ENCODE measurements at regions not wholly inside any gene's neighbourhood (a gene's known extent, or its start where the extent isn't known, plus 50 kb on each side); places are given as distances from the start of the nearest gene placed in this dataset.

DNA sequence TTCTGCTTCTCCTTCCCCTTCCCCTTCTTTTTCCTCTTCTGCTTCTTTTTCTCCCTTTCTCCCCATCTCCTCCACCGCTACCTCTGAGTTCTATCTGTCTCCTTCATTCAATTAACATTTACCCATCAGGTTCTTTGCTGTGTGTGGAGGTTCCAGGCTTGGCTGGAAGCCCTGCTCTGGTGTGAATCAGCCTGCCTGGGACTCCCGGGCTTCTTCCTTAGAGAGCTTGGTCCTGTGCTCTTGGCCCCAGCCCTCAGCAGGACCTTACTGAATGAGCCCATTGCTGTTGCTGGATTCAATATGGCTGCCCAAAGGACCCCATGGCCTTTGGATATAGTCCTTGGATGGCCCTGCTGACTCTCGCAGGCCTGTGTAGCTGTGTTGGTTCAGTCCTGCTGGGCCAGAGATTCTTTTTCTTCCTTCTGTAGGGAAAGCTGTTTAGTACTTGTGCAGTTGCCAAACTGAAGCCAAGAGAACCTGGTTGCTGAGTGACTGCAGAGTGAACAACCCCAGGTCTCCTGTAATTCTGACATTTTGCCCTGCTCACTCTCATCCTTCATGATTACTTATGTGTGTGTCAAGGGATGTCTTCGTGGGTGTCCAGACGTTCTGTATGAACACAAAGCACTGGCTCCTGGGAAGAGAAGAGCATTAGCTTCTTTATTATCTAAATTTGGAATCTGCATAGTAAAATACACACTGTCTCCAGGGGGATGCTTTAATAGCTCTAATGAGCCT is 81.0 kb upstream of the ZBED5 start:
- no peak overlapping the region for H3K4me3 ChIP-seq (ENCODE audit: low read length in 3 of 3)
- H3K36me3 ChIP-seq (ENCODE audit: control insufficient read depth in 3 of 3, insufficient read depth in 3 of 3, low read length in 3 of 3): no peaks in the 10 kb centered on the region
- no peak overlapping the region for H3K9ac ChIP-seq (ENCODE audit: low read depth in 1 of 3, low read length in 3 of 3)
- H3K27me3 ChIP-seq (ENCODE audit: control insufficient read depth in 3 of 3, insufficient read depth in 3 of 3, low read length in 3 of 3): no peaks in the 10 kb centered on the region
- H3K4me1 ChIP-seq (ENCODE audit: control insufficient read depth in 3 of 3, insufficient read depth in 3 of 3, low read length in 3 of 3): peaks cover 4 to 9% (median 8%) of the 10 kb centered on the region in 3 donors
- H3K27ac ChIP-seq (ENCODE audit: low read depth, low read length): no peak overlapping the region
- no peaks in the 10 kb centered on the region for H3K9me3 ChIP-seq (ENCODE audit: control insufficient read depth in 3 of 3, low read length in 3 of 3)

DNA sequence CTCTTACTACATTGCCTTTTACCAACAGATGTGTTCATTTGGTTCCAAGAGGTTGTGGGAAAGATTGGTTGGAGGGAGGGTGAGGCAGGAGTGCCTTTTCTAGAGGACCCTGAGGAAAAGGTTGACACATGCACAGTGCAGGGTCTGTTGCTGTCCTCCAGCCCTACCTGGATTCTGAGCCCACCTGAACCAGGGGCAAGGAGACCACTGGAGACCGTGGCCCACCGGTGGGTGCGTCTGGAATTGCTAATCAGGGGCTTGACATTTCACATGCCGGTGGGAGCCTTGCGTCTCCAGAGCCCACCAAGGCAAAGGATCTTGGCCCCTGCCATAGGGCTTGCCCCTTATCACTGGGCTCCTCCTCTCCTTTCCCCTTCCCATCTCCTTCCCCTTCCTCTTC is 80.4 kb upstream of the ZBED5 start:
- Histone ChIP-seq H3K9ac (ENCODE audit: low read depth in 1 of 3, low read length in 3 of 3) (no peak overlapping the region), H3K4me3 (ENCODE audit: low read length in 3 of 3) (no peak overlapping the region), H3K27me3 (ENCODE audit: control insufficient read depth in 3 of 3, insufficient read depth in 3 of 3, low read length in 3 of 3) (no peaks in the 10 kb centered on the region), H3K36me3 (ENCODE audit: control insufficient read depth in 3 of 3, insufficient read depth in 3 of 3, low read length in 3 of 3) (no peaks in the 10 kb centered on the region), H3K4me1 (ENCODE audit: control insufficient read depth in 3 of 3, insufficient read depth in 3 of 3, low read length in 3 of 3) (peaks cover 6 to 10% (median 9%) of the 10 kb centered on the region in 3 donors), H3K27ac (ENCODE audit: low read depth, low read length) (no peak overlapping the region), H3K9me3 (ENCODE audit: control insufficient read depth in 3 of 3, low read length in 3 of 3) (no peaks in the 10 kb centered on the region)

DNA sequence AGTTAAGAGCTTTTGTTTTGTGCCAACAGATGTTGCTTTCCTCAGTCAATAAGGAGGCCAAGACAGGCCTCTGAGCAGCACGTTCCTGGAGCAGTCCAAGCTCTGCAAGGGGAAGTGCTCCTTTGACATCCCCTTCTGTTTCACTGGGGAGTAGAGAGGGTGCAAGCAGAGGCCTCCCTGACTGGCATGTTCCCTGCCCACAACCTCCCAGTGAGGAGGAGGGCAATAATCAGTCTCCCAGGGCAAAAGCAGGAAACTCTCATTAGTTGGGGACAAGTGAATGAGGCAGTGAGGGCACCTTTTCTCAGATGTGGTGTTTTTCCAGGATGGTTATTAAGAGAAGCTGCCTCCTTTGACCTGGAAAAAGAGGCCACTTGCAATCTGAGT is 79.5 kb upstream of the ZBED5 start:
- H3K4me1 ChIP-seq (ENCODE audit: control insufficient read depth in 3 of 3, insufficient read depth in 3 of 3, low read length in 3 of 3): peaks cover 6 to 10% (median 9%) of the 10 kb centered on the region in 3 donors

DNA sequence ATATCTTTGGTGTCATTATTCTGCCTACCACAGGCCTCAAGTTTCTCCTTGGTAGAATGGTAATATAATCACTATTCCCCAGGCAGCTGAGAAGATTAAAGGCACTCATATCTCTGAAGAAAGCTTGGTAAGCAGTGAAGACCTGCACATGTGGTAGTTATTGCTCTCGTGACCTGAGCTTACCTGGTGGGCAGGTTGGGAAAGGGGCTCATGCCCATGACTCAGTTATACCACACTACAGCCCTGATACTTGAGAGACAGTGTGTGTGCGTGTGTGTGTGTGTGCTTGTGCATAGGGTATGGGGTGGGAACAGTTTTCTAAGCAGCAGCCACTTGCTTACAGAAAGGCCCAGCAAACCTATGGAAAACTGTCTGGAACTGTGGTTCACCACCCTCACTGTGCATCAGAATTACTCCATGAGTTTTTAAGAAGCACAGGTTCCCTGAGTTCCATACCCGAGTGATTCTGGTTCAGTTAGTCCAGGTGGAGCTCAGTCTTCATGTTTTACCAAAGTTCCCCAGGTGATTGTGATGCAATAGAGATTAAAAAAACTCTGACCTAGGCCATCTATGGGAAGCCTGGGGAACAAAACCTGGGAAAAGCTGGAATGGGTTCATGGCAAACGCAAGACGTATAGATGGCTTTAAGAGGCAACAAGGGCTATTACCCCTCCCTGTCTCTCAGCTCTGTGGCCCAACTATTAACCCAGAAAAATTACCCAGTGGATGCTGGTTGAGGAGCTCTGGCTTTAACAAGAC is 79.0 kb upstream of the ZBED5 start:
- Histone ChIP-seq H3K9me3 (ENCODE audit: control insufficient read depth in 3 of 3, low read length in 3 of 3) (no peaks in the 10 kb centered on the region), H3K4me3 (ENCODE audit: low read length in 3 of 3) (no peak overlapping the region), H3K27me3 (ENCODE audit: control insufficient read depth in 3 of 3, insufficient read depth in 3 of 3, low read length in 3 of 3) (no peaks in the 10 kb centered on the region), H3K27ac (ENCODE audit: low read depth, low read length) (no peak overlapping the region), H3K4me1 (ENCODE audit: control insufficient read depth in 3 of 3, insufficient read depth in 3 of 3, low read length in 3 of 3) (peaks cover 6 to 13% (median 10%) of the 10 kb centered on the region in 3 donors), H3K36me3 (ENCODE audit: control insufficient read depth in 3 of 3, insufficient read depth in 3 of 3, low read length in 3 of 3) (no peaks in the 10 kb centered on the region), H3K9ac (ENCODE audit: low read depth in 1 of 3, low read length in 3 of 3) (no peak overlapping the region)

More for the DNA sequence above, 79.5 kb upstream of the ZBED5 start:
- Histone ChIP-seq H3K9ac (ENCODE audit: low read depth in 1 of 3, low read length in 3 of 3) (no peak overlapping the region), H3K4me3 (ENCODE audit: low read length in 3 of 3) (no peak overlapping the region), H3K36me3 (ENCODE audit: control insufficient read depth in 3 of 3, insufficient read depth in 3 of 3, low read length in 3 of 3) (no peaks in the 10 kb centered on the region), H3K9me3 (ENCODE audit: control insufficient read depth in 3 of 3, low read length in 3 of 3) (no peaks in the 10 kb centered on the region), H3K27me3 (ENCODE audit: control insufficient read depth in 3 of 3, insufficient read depth in 3 of 3, low read length in 3 of 3) (no peaks in the 10 kb centered on the region), H3K27ac (ENCODE audit: low read depth, low read length) (no peak overlapping the region)

DNA sequence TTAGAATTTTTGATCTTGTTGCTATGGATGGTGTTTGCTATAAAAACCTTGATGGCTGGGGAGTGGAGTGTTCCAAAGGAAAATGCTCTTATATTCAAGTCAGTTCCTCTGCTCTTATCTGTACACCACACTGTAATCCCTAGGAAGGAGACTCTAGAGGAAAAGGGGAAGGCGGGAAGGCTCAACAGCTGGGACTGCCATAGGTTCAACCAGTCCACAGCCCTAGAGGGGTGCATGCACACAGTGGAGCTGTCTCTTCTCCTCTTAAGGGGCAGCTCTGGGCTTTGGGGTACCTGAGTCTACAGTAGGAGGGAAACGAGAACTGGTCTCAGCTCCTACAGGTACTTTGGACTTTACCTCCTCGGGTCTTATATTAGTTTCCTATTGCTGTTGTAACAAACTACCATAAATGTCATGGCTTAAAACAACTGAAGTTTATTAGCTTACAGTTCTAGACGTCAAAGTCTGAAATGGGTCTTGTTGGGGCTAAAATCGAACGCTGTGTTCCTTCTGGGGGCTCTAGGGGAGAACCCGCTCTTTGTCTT is 77.2 kb upstream of the ZBED5 start:
- Histone ChIP-seq H3K9me3 (ENCODE audit: control insufficient read depth in 3 of 3, low read length in 3 of 3) (no peaks in the 10 kb centered on the region), H3K27ac (ENCODE audit: low read depth, low read length) (no peak overlapping the region), H3K9ac (ENCODE audit: low read depth in 1 of 3, low read length in 3 of 3) (no peak overlapping the region), H3K4me3 (ENCODE audit: low read length in 3 of 3) (no peak overlapping the region), H3K36me3 (ENCODE audit: control insufficient read depth in 3 of 3, insufficient read depth in 3 of 3, low read length in 3 of 3) (no peaks in the 10 kb centered on the region), H3K4me1 (ENCODE audit: control insufficient read depth in 3 of 3, insufficient read depth in 3 of 3, low read length in 3 of 3) (peaks cover 10 to 13% (median 12%) of the 10 kb centered on the region in 3 donors), H3K27me3 (ENCODE audit: control insufficient read depth in 3 of 3, insufficient read depth in 3 of 3, low read length in 3 of 3) (no peaks in the 10 kb centered on the region)

DNA sequence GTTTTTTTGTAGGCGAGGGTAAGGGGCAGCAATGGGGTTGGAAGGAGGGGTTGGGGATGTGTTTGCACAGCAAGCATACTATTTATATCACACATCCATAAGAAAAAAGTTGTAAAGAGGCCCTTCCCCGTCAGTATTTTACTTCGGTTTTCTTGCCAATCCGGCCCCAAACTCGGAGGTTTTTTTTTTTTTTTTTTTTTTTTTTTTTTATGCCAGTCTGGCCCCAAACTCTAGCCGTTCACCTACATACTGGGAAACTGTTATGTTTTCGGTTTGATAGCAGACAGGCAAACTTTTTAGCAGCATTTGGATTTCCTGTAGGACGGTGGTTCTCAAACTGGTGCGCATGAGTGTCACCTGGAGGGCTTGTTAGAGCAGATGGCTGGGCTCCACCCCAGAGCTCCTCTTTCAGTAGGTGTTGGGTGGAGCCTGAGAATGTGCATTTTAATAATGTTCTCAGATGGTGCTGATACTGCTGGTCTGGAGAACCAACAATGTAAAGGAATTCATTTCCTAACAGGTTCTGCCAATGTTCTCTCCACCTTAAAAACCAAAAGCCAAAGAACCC is 76.5 kb upstream of the ZBED5 start:
- H3K9me3 ChIP-seq (ENCODE audit: control insufficient read depth in 3 of 3, low read length in 3 of 3): no peaks in the 10 kb centered on the region
- peak overlapping the region; percentile 57 to 72 (median 60) for H3K9ac ChIP-seq (ENCODE audit: low read depth in 1 of 3, low read length in 3 of 3)
- H3K27ac ChIP-seq (ENCODE audit: low read depth, low read length): peak overlapping the region; percentile 60
- no peaks in the 10 kb centered on the region for H3K27me3 ChIP-seq (ENCODE audit: control insufficient read depth in 3 of 3, insufficient read depth in 3 of 3, low read length in 3 of 3)
- peak overlapping the region; percentile 70 to 73 (median 70) for H3K4me3 ChIP-seq (ENCODE audit: low read length in 3 of 3)
- H3K4me1 ChIP-seq (ENCODE audit: control insufficient read depth in 3 of 3, insufficient read depth in 3 of 3, low read length in 3 of 3): peaks cover 10 to 13% (median 12%) of the 10 kb centered on the region in 3 donors
- H3K36me3 ChIP-seq (ENCODE audit: control insufficient read depth in 3 of 3, insufficient read depth in 3 of 3, low read length in 3 of 3): no peaks in the 10 kb centered on the region

DNA sequence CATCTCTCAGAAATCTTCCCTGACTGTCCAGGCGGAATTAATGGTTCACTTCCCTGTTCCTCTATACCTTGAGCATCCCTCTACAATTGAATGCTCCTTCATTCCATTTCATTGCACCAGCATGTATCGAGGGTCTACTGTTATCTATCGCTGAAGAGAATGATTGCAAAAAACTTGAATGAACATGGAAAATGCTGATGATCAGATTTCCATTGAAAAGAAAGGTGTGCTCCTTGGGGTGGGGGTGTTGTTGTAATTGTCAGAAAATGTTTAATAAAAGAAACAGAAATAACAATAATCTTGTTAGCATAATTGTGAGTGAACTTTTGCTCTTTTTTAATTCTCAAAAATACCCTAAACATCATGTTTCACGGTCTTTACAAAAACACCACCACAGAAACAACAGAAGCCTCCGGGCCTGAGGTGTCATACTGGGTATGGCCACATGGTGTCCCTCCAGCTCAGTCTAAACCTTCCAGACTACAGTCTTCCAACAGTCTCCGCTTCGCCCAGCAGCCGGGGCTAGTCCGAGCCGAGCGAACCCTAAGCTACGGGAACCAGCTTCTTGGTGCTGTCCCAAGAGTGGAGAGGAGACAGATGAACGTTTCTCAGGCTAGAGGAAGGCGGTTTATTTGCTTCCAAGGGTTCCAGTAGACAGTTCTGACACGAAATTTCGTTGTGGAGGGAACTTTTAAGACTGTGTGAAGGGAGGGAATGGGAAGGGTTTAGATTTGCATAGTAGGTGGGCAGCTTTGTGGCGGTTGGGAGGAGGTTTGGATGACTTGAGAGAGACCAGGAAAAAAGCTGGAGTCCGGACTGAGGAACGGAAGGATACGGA is 75.8 kb upstream of the ZBED5 start:
- Histone ChIP-seq H3K4me3 (ENCODE audit: low read length in 3 of 3) (peak overlapping the region; percentile 70 to 73 (median 70)), H3K27ac (ENCODE audit: low read depth, low read length) (peak overlapping the region; percentile 60), H3K9ac (ENCODE audit: low read depth in 1 of 3, low read length in 3 of 3) (peak overlapping the region; percentile 57 to 72 (median 60)), H3K27me3 (ENCODE audit: control insufficient read depth in 3 of 3, insufficient read depth in 3 of 3, low read length in 3 of 3) (no peaks in the 10 kb centered on the region), H3K9me3 (ENCODE audit: control insufficient read depth in 3 of 3, low read length in 3 of 3) (no peaks in the 10 kb centered on the region), H3K4me1 (ENCODE audit: control insufficient read depth in 3 of 3, insufficient read depth in 3 of 3, low read length in 3 of 3) (peaks cover 10 to 13% (median 12%) of the 10 kb centered on the region in 3 donors), H3K36me3 (ENCODE audit: control insufficient read depth in 3 of 3, insufficient read depth in 3 of 3, low read length in 3 of 3) (no peaks in the 10 kb centered on the region)

DNA sequence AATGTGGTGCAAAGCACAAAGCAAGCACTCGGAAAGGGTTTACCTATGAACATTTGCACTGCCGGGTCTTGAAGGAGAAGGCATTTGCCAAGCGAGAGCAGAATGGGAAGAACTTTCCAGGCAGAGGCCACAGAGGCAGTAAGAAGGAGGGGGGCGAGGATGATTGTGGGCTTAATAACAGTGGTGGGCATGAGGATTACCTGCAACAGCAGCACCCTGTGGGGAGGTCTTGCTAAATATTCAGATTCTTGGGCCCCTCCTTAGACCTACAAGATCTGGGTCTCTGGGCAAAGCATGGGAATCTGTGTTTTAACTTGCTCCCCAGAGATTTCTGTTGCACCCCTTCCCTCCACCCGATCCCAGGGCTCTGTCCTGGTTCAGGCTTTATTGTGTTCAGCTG is 75.1 kb upstream of the ZBED5 start:
- H3K27ac ChIP-seq (ENCODE audit: low read depth, low read length): no peak overlapping the region
- no peaks in the 10 kb centered on the region for H3K9me3 ChIP-seq (ENCODE audit: control insufficient read depth in 3 of 3, low read length in 3 of 3)
- no peak overlapping the region for H3K4me3 ChIP-seq (ENCODE audit: low read length in 3 of 3)
- H3K27me3 ChIP-seq (ENCODE audit: control insufficient read depth in 3 of 3, insufficient read depth in 3 of 3, low read length in 3 of 3): no peaks in the 10 kb centered on the region
- peaks cover 10 to 13% (median 12%) of the 10 kb centered on the region in 3 donors for H3K4me1 ChIP-seq (ENCODE audit: control insufficient read depth in 3 of 3, insufficient read depth in 3 of 3, low read length in 3 of 3)
- no peaks in the 10 kb centered on the region for H3K36me3 ChIP-seq (ENCODE audit: control insufficient read depth in 3 of 3, insufficient read depth in 3 of 3, low read length in 3 of 3)
- H3K9ac ChIP-seq (ENCODE audit: low read depth in 1 of 3, low read length in 3 of 3): no peak overlapping the region
